GM23338 (cell line): ENCODE measurements at regions not wholly inside any gene's neighbourhood (a gene's known extent, or its start where the extent isn't known, plus 50 kb on each side); places are given as distances from the start of the nearest gene placed in this dataset.

Experiments
- EZH2 ChIP-seq: fragments of 200-600 bp; sonication (generic); IDR thresholded peaks from one replicate; pipeline ENCODE4 v1.8.0; 2017; ENCODE audit warnings: antibody characterized with exemption, mild to moderate bottlenecking, low read depth; ENCODE audit not compliant: unreplicated experiment
- JUNB ChIP-seq: IDR thresholded peaks from one replicate; pipeline ENCODE4 v1.6.1; 2016; ENCODE audit warnings: antibody characterized with exemption; ENCODE audit not compliant: unreplicated experiment
- TF ChIP-seq, protein P1 (sequence below), 2 experiments: fragments of 200-600 bp in 1 of 2; sonication (generic) in 1 of 2; conservative IDR thresholded peaks; 2 replicates each; pipeline versions ENCODE4 v1.5.1 to v1.6.1; 2016 to 2017; ENCODE audit warnings: antibody characterized with exemption in 2 of 2, low read depth in 2 of 2, mild to moderate bottlenecking in 2 of 2, moderate library complexity in 1 of 2

DNA sequence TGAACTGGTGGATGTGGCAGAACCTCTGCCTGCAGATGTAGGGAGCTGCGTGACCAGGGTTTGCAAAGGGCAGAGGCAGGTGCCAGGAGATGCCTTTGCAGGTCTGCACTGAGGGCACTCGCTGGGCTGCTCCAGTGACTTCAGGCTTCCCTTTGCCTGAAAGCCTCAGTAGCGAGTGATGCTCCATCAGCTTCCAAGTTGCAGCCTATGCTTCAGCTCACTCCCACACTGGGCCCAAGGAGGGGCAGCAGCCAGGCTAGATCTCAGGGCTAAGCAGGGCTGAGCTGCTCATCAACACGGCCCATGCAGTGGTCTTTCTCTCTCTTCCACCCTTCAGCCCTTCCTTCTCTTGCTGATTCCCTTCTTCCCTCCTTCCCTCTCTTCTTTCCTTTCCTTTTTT, 78.3 kb upstream of the RGMA start:
- TF ChIP-seq, protein P1, sequence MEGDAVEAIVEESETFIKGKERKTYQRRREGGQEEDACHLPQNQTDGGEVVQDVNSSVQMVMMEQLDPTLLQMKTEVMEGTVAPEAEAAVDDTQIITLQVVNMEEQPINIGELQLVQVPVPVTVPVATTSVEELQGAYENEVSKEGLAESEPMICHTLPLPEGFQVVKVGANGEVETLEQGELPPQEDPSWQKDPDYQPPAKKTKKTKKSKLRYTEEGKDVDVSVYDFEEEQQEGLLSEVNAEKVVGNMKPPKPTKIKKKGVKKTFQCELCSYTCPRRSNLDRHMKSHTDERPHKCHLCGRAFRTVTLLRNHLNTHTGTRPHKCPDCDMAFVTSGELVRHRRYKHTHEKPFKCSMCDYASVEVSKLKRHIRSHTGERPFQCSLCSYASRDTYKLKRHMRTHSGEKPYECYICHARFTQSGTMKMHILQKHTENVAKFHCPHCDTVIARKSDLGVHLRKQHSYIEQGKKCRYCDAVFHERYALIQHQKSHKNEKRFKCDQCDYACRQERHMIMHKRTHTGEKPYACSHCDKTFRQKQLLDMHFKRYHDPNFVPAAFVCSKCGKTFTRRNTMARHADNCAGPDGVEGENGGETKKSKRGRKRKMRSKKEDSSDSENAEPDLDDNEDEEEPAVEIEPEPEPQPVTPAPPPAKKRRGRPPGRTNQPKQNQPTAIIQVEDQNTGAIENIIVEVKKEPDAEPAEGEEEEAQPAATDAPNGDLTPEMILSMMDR (conservative IDR thresholded peaks at IDR 0.05; ENCODE audit: low read depth in 2 of 2): no peak
- TF ChIP-seq EZH2 (no peak), JUNB (no peak)
